Retina (tissue), 1 donor: ENCODE measurements at regions not wholly inside any gene's neighbourhood (a gene's known extent, or its start where the extent isn't known, plus 50 kb on each side); places are given as distances from the start of the nearest gene placed in this dataset.
"Not testable (repeated sequence)": the region's sequence is repeated elsewhere in the genome, so short reads cannot be mapped to it uniquely, and the experiment has no call there.

Experiments
- DNase-seq: peaks from one replicate; pipeline ENCODE4 v3.0.0-alpha.2; 2016

- DNase-seq: no peak
Measured at GRCh38 chr9:26562338-26562737, 330.3 kb downstream of the CAAP1 start.

GRCh38 chr9:26561928-26562327 is 330.7 kb downstream of the CAAP1 start:
- DNase-seq: no peak

- DNase-seq: no peak
Measured at GRCh38 chr9:26559506-26559905, 333.1 kb downstream of the CAAP1 start.

GRCh38 chr9:26551971-26552370 is 340.6 kb downstream of the CAAP1 start:
- no peak for DNase-seq

- no peak for DNase-seq
Measured at GRCh38 chr9:26551451-26551850, 341.2 kb downstream of the CAAP1 start.

GRCh38 chr9:26548781-26549290 is 343.8 kb downstream of the CAAP1 start:
- no peak for DNase-seq

GRCh38 chr9:26539867-26540493 is 352.6 kb downstream of the CAAP1 start:
- no peak for DNase-seq

GRCh38 chr9:26537211-26537610 is 355.4 kb downstream of the CAAP1 start:
- no peak for DNase-seq

- no peak for DNase-seq
Measured at GRCh38 chr9:26535151-26535550, 357.5 kb downstream of the CAAP1 start.

GRCh38 chr9:26530841-26531240 is 361.8 kb downstream of the CAAP1 start:
- no peak for DNase-seq

- DNase-seq: no peak
Measured at GRCh38 chr9:26527931-26528330, 364.7 kb downstream of the CAAP1 start.

GRCh38 chr9:26524267-26524666 is 368.3 kb downstream of the CAAP1 start:
- DNase-seq: no peak

GRCh38 chr9:26523577-26523976 is 369.0 kb downstream of the CAAP1 start:
- DNase-seq: no peak

GRCh38 chr9:26520141-26520540 is 372.5 kb downstream of the CAAP1 start:
- DNase-seq: no peak

- DNase-seq: no peak
Measured at GRCh38 chr9:26516773-26517343, 375.7 kb downstream of the CAAP1 start.

GRCh38 chr9:26513730-26514129 is 378.9 kb downstream of the CAAP1 start:
- DNase-seq: no peak

GRCh38 chr9:26510137-26510536 is 382.5 kb downstream of the CAAP1 start:
- no peak for DNase-seq

- no peak for DNase-seq
Measured at GRCh38 chr9:26508897-26509296, 383.7 kb downstream of the CAAP1 start.

GRCh38 chr9:26504057-26504456 is 388.5 kb downstream of the CAAP1 start:
- DNase-seq: no peak

GRCh38 chr9:26502311-26502710 is 390.3 kb downstream of the CAAP1 start:
- DNase-seq: no peak

- DNase-seq: no peak
Measured at GRCh38 chr9:26500471-26500870, 392.1 kb downstream of the CAAP1 start.

- not testable (repeated sequence) for DNase-seq
Measured at GRCh38 chr9:26492608-26493521, 399.7 kb downstream of the CAAP1 start.

- not testable (repeated sequence) for DNase-seq
Measured at GRCh38 chr9:26491922-26492607, 400.5 kb downstream of the CAAP1 start.
